WTC11 (cell line): ENCODE measurements at regions not wholly inside any gene's neighbourhood (a gene's known extent, or its start where the extent isn't known, plus 50 kb on each side); places are given as distances from the start of the nearest gene placed in this dataset.

Experiments used
- ATF6 ChIP-seq: sonication (generic); formaldehyde crosslinking; IDR thresholded peaks from 2 replicates; pipeline ENCODE4 v1.8.1; 2023; ENCODE audit warnings: mild to moderate bottlenecking, missing genetic modification reagents
- CREB1 ChIP-seq: sonication (generic); formaldehyde crosslinking; IDR thresholded peaks from 2 replicates; pipeline ENCODE4 v1.8.0; 2023; ENCODE audit warnings: mild to moderate bottlenecking, missing genetic modification reagents
- CTCF ChIP-seq: fragments of 200-600 bp; IDR thresholded peaks from 2 replicates; pipeline ENCODE4 v1.8.0; 2022; ENCODE audit warnings: antibody characterized with exemption
- ETV6 ChIP-seq: sonication (generic); formaldehyde crosslinking; IDR thresholded peaks from 2 replicates; pipeline ENCODE4 v1.8.1; 2022; ENCODE audit warnings: mild to moderate bottlenecking, missing genetic modification reagents
- NFATC4 ChIP-seq: fragments of 250-450 bp; sonication (Bioruptor Pico); IDR thresholded peaks from 2 replicates; pipeline ENCODE4 v1.9.0; 2021; ENCODE audit warnings: mild to moderate bottlenecking

- TF ChIP-seq CTCF (no peak), CREB1 (CRISPR knock-in tag) (no peak), ETV6 (CRISPR knock-in tag) (no peak), NFATC4 (CRISPR knock-in tag) (no peak), ATF6 (CRISPR knock-in tag) (no peak)
These were observed 165.0 kb upstream of the NCKAP5 start for GRCh38 chr2:133732982-133733900.
